Left ventricle myocardium inferior (tissue), 1 donor: ENCODE measurements at regions not wholly inside any gene's neighbourhood (a gene's known extent, or its start where the extent isn't known, plus 50 kb on each side); places are given as distances from the start of the nearest gene placed in this dataset.

ENCODE experiments used
- DNase-seq: peaks from one replicate; pipeline ENCODE4 v3.0.0-alpha.2; 2020
- H3K27ac ChIP-seq: fragments of 200-600 bp; replicated peaks from 2 replicates; pipeline ENCODE4 v1.8.0; 2021
- H3K27me3 ChIP-seq: fragments of 200-600 bp; 2 replicates; pipeline ENCODE4 v1.8.0; 2021; ENCODE audit warnings: low read depth
- H3K36me3 ChIP-seq: fragments of 200-600 bp; 2 replicates; pipeline ENCODE4 v1.8.0; 2021
- H3K4me1 ChIP-seq: fragments of 200-600 bp; 2 replicates; pipeline ENCODE4 v1.8.0; 2021
- H3K4me3 ChIP-seq: fragments of 200-600 bp; 2 replicates; pipeline ENCODE4 v1.8.0; 2021; ENCODE audit warnings: mild to moderate bottlenecking, moderate library complexity
- H3K9me3 ChIP-seq: fragments of 200-600 bp; replicated peaks from 2 replicates; pipeline ENCODE4 v1.8.0; 2021
- intact Hi-C: fragments of 100-400 bp; cut with micrococcal nuclease; formaldehyde crosslinking; loops from one replicate; pipeline ENCODE4 v1.11.0; 2022
- TF ChIP-seq, protein P1 (sequence below): fragments of 200-600 bp; IDR thresholded peaks from 2 replicates; pipeline ENCODE4 v1.8.0; 2021; ENCODE audit warnings: antibody characterized with exemption, mild to moderate bottlenecking, borderline replicate concordance
- donor health status: DM: no; HTN: yes; CAD: no; lungs with severe emphysema.

DNA sequence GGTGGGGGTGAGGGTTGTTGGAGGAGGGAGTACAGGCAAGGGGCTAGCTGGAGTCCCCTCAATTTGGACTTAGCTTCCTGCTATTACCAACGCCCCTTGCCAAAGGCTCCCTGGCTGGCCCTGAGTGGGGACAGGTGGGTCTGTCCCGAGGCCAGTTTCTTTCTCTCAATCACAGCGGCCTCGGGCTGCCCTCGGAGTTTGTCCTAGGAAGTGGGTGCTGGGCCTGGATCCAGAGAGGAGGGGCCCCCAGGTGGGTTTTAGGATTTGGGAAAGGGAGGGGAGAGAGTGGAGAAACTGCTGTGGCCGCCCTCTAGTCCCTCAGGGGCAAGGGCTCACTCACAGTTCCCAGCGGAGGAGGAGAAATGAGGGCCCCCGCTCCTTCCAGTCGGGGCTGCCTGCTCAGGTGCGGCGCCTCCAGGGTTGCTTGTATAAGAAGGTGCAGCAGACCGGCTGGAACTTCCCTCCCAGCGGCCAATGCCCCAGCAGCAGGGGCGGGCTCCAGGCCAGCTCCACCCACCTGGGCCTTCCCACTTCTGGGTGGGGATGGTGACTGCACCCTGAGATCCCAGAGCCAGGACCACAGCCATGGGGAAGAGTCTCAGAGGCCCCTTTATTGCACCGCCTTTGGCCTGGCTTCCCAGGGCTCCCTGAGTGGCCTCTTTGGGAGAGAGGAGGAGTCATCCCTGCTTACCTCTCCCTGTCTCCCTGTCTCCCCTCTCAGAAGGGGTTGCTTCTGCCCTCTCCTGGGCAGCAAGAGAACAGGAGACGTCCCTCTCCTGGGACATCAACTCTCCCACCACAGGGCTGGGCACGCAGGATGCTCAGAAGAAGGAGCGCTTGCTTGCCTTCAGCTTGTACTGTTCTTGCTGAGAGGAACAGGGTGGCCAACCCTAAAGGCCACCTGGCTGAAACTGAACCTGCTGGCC, 112.0 kb upstream of the SMURF2 start:
- no peak for DNase-seq
- TF ChIP-seq, protein P1, sequence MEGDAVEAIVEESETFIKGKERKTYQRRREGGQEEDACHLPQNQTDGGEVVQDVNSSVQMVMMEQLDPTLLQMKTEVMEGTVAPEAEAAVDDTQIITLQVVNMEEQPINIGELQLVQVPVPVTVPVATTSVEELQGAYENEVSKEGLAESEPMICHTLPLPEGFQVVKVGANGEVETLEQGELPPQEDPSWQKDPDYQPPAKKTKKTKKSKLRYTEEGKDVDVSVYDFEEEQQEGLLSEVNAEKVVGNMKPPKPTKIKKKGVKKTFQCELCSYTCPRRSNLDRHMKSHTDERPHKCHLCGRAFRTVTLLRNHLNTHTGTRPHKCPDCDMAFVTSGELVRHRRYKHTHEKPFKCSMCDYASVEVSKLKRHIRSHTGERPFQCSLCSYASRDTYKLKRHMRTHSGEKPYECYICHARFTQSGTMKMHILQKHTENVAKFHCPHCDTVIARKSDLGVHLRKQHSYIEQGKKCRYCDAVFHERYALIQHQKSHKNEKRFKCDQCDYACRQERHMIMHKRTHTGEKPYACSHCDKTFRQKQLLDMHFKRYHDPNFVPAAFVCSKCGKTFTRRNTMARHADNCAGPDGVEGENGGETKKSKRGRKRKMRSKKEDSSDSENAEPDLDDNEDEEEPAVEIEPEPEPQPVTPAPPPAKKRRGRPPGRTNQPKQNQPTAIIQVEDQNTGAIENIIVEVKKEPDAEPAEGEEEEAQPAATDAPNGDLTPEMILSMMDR, result peak; percentile 29
- intact Hi-C loops, result no loop called here
- H3K27ac ChIP-seq, result no peak overlapping the region
- no peak overlapping the region for H3K4me3 ChIP-seq
- H3K9me3 ChIP-seq, result no peaks in the 10 kb centered on the region
- H3K4me1 ChIP-seq, result peaks cover 38% of the 10 kb centered on the region
- H3K27me3 ChIP-seq, result peaks cover 16% of the 10 kb centered on the region
- H3K36me3 ChIP-seq, result peaks cover 3% of the 10 kb centered on the region

DNA sequence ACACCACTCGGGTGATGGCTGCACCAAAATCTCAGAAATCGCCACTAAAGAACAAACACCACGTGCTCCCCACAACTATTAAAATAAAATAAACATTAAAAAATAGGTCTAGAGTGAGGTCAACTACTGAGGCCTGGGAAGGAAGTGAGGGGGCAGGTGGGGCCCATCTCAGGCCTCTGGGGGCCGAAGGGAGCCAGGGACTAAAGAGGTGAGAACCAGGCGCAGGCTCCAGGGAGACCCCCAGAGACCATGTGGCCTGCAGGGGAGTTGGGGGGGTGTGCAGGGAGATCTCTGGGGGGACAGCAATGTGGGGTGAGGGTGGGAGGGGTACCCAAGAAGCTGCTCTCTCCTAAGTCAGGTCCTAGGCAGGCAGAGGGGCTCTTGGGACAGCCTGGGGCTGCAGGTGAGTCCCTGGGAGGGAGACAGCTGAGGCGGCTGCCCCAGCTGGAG, 111.3 kb upstream of the SMURF2 start:
- Histone ChIP-seq H3K9me3 (no peaks in the 10 kb centered on the region), H3K27me3 (peaks cover 9% of the 10 kb centered on the region), H3K36me3 (peaks cover 3% of the 10 kb centered on the region), H3K4me3 (no peak overlapping the region), H3K27ac (no peak overlapping the region), H3K4me1 (peaks cover 32% of the 10 kb centered on the region)
- DNase-seq, result no peak
- TF ChIP-seq, protein P1, result no peak
- intact Hi-C loops, result no loop called here

DNA sequence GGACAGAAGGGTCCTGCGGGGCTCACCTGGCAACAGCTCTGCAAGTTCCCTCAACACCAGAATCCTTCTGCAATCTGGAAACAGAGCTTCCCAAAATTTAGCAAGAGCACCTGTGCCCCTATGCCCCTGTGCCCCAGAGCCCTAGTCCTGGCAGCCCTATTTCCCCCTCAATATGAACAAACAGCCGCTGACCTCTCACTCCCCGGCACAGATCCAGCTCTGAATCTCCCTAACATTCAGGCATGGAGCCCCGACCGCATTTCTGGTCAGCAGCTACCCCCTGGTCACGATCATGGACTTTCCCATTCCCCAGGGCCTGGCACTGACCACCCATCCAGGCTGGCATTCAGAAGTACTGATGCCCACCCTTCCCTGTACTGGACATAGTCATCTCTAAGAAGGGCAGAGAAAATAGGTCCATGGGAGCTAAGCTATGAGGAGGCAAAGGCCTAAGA, 110.8 kb upstream of the SMURF2 start:
- intact Hi-C loops, result no loop called here
- H3K36me3 ChIP-seq, result peaks cover 3% of the 10 kb centered on the region
- DNase-seq, result no peak
- H3K27ac ChIP-seq, result peak overlapping the region; percentile 33
- H3K4me3 ChIP-seq, result no peak overlapping the region
- TF ChIP-seq, protein P1, result no peak
- no peaks in the 10 kb centered on the region for H3K9me3 ChIP-seq
- H3K27me3 ChIP-seq, result peaks cover 3% of the 10 kb centered on the region
- H3K4me1 ChIP-seq, result peaks cover 26% of the 10 kb centered on the region

DNA sequence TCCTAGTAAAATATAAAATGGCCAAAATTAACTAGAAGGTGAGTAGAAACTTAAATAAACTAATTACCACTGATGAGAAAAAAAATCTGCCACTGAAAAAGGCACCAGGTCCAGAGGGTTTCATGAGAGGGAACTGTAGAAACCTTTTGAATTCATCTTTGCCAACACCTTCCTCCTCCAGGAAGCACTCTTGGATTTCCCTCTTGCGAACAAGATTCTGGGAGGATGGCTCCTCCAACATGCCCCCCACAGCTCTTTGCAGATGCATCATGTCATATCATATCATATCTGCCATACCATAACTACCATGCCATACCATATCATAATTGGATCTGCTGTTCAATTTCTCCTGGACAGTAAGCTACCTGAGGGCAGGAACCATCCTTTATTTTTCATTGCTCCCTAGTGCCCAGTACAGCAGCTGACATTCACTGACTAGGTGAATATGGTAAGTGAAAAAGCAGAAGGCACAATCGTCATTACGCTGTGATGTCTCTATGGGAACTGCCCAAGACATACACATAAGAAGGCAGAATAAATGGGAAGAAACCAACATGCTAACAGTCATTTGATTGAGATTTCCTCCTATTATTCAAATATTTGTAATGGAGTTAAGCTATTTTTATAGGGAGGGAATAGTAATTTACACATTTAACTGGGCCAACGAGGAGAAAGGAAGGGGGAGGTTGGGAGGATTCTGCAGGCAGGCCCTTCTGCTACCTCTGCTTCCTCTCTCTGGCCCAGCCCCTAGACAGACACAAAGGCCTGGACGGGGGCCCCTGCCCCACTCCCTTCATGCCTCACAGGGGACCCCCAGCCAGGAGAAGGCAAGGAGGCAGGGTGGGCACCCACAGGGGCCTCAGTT, 110.1 kb upstream of the SMURF2 start:
- H3K36me3 ChIP-seq, result peaks cover 3% of the 10 kb centered on the region
- no peak for DNase-seq
- H3K27ac ChIP-seq, result peak overlapping the region; percentile 33
- H3K4me1 ChIP-seq, result peaks cover 20% of the 10 kb centered on the region
- no peaks in the 10 kb centered on the region for H3K27me3 ChIP-seq
- TF ChIP-seq, protein P1, result no peak
- no peak overlapping the region for H3K4me3 ChIP-seq
- intact Hi-C loops, result no loop called here
- no peaks in the 10 kb centered on the region for H3K9me3 ChIP-seq

DNA sequence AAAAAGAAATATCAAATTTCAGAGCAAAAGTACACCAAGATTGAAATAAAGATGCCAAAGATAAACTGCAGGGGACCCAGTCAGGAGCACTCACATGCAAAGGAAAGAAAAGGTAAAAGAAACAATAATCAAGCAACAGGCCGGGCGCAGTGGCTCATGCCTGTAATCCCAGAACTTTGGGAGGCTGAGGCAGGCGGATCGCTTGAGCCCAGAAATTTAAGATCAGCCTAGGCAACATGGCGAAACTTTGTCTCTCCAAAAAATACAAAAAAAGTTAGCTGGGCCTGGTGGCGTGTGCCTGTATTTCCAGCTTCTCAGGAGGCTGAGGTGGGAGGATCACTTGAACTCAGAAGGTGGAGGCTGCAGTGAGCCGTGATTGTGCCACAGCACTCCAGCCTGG, 107.6 kb upstream of the SMURF2 start:
- DNase-seq, result no peak
- Histone ChIP-seq H3K36me3 (peaks cover 3% of the 10 kb centered on the region), H3K4me1 (peaks cover 4% of the 10 kb centered on the region), H3K27ac (no peak overlapping the region), H3K9me3 (no peaks in the 10 kb centered on the region), H3K4me3 (no peak overlapping the region), H3K27me3 (no peaks in the 10 kb centered on the region)
- TF ChIP-seq, protein P1, result no peak
- intact Hi-C loops, result no loop called here
